Hepatocyte (in vitro differentiated cells): ENCODE measurements at regions not wholly inside any gene's neighbourhood (a gene's known extent, or its start where the extent isn't known, plus 50 kb on each side); places are given as distances from the start of the nearest gene placed in this dataset.

ENCODE experiments used
- EZH2 ChIP-seq: fragments of 200-600 bp; sonication (generic); IDR thresholded peaks from 2 replicates; pipeline ENCODE4 v1.6.1; 2016; ENCODE audit warnings: antibody characterized with exemption, mild to moderate bottlenecking, borderline replicate concordance
- TF ChIP-seq, protein P1 (sequence below): fragments of 200-600 bp; sonication (generic); IDR thresholded peaks from 2 replicates; pipeline ENCODE4 v1.5.1; 2016; ENCODE audit warnings: antibody characterized with exemption, mild to moderate bottlenecking; ENCODE audit not compliant: poor library complexity

GRCh38 chr14:65231286-65231980, 129.1 kb upstream of the MAX start:
- TF ChIP-seq, protein P1, sequence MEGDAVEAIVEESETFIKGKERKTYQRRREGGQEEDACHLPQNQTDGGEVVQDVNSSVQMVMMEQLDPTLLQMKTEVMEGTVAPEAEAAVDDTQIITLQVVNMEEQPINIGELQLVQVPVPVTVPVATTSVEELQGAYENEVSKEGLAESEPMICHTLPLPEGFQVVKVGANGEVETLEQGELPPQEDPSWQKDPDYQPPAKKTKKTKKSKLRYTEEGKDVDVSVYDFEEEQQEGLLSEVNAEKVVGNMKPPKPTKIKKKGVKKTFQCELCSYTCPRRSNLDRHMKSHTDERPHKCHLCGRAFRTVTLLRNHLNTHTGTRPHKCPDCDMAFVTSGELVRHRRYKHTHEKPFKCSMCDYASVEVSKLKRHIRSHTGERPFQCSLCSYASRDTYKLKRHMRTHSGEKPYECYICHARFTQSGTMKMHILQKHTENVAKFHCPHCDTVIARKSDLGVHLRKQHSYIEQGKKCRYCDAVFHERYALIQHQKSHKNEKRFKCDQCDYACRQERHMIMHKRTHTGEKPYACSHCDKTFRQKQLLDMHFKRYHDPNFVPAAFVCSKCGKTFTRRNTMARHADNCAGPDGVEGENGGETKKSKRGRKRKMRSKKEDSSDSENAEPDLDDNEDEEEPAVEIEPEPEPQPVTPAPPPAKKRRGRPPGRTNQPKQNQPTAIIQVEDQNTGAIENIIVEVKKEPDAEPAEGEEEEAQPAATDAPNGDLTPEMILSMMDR, result no peak
- TF ChIP-seq EZH2, result no peak
